ENCODE measurements at regions not wholly inside any gene's neighbourhood (a gene's known extent, or its start where the extent isn't known, plus 50 kb on each side); places are given as distances from the start of the nearest gene placed in this dataset.
A peak's percentile ranks its signal among the peaks of the same experiment; 100 is the strongest.
"Not testable (repeated sequence)": the region's sequence is repeated elsewhere in the genome, so short reads cannot be mapped to it uniquely, and the experiment has no call there.

GRCh38 chr6:27178407-27178730, 69.1 kb upstream of the PRSS16 start:
- DNase-seq (ENCODE audit: low read depth in 3 of 3, low spot score in 2 of 3): no peak

GRCh38 chr6:27178860-27179259, 68.6 kb upstream of the PRSS16 start:
- DNase-seq (ENCODE audit: low read depth in 3 of 3, low spot score in 2 of 3): no peak

- DNase-seq (ENCODE audit: low read depth in 3 of 3, low spot score in 2 of 3): no peak
Observed at GRCh38 chr6:27183060-27183832, 64.3 kb upstream of the PRSS16 start.

GRCh38 chr6:27187231-27188060, 60.1 kb upstream of the PRSS16 start:
- DNase-seq (ENCODE audit: low read depth in 3 of 3, low spot score in 2 of 3): peak in 1 of 3 donors; percentile 16

GRCh38 chr6:27188061-27188884, 59.2 kb upstream of the PRSS16 start:
- DNase-seq (ENCODE audit: low read depth in 3 of 3, low spot score in 2 of 3): peak; percentile 65 to 80 (median 68)

- DNase-seq (ENCODE audit: low read depth in 3 of 3, low spot score in 2 of 3): peak; percentile 77 to 82 (median 81)
Observed at GRCh38 chr6:27188885-27189418, 58.5 kb upstream of the PRSS16 start.

- no peak for DNase-seq (ENCODE audit: low read depth in 3 of 3, low spot score in 2 of 3)
Observed at GRCh38 chr6:27190126-27190525, 57.4 kb upstream of the PRSS16 start.

GRCh38 chr6:27194453-27194852, 53.0 kb upstream of the PRSS16 start:
- not testable (repeated sequence) for DNase-seq (ENCODE audit: low read depth in 3 of 3, low spot score in 2 of 3)

- not testable (repeated sequence) for DNase-seq (ENCODE audit: low read depth in 3 of 3, low spot score in 2 of 3)
Observed at GRCh38 chr6:27195547-27195946, 52.0 kb upstream of the PRSS16 start.
